ENCODE measurements at regions not wholly inside any gene's neighbourhood (a gene's known extent, or its start where the extent isn't known, plus 50 kb on each side); places are given as distances from the start of the nearest gene placed in this dataset.

DNA sequence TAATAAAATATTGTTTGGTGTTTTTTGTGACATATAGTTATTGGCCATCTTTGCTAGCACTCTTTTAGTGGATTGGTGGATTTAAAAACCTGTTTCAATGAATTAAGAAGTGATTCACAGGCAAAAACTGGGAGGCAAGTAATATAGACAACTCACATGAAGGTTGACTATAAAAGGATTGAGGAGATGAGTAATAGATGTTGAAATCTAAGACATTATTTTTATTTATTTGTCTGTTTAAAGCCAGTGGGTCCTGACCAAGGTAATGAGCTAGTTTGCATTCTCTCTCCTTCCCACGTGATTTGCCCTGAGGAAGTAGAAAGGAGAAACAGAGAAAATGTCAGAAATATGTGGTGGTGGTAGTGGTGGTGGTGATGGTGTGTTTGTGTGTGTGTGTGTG is 351.5 kb upstream of the ZP4 start (continued):
- TF ChIP-seq NFXL1 (CRISPR knock-in tag; IDR thresholded peaks at IDR 0.05) (no peak), RFX1 (IDR thresholded peaks at IDR 0.05) (no peak), BRD4 (IDR thresholded peaks at IDR 0.05) (no peak)
- TF ChIP-seq, protein P1, sequence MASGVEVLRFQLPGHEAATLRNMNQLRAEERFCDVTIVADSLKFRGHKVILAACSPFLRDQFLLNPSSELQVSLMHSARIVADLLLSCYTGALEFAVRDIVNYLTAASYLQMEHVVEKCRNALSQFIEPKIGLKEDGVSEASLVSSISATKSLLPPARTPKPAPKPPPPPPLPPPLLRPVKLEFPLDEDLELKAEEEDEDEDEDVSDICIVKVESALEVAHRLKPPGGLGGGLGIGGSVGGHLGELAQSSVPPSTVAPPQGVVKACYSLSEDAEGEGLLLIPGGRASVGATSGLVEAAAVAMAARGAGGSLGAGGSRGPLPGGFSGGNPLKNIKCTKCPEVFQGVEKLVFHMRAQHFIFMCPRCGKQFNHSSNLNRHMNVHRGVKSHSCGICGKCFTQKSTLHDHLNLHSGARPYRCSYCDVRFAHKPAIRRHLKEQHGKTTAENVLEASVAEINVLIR (CRISPR knock-in tag; IDR thresholded peaks at IDR 0.05): no peak

DNA sequence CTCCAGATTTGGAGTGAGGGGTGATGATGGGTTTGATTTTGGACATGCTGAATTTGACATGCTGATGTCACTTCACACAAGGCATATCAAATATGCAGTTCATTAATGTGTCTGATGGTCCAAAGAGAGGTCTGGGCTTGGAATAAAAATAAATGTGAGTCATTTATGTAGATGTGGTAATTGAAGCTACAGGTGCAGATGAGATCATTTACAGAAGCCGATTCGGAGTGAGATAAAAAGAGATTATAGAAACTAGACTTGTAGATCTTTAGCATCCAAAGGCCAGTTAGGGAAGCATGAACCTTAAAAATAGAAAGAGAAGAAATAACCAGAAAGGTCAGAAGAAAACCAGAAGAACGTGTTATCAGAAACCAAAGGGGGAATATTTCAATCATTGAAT is 350.9 kb upstream of the ZP4 start:
- intact Hi-C loops (cut with micrococcal nuclease): loop anchor here (5.0 kb wide), 1 partner anchor 539 kb away; no protein-coding TSS in a partner anchor
- POLR2A ChIA-PET: no interaction called here
- Histone ChIP-seq H3K27ac (ENCODE audit: extremely low read depth, low read depth, low read length) (no peak overlapping the region), H3K36me3 (ENCODE audit: control insufficient read depth, insufficient read depth, low read length) (no peaks in the 10 kb centered on the region), H3K9me3 (replicated peaks; ENCODE audit: control insufficient read depth, insufficient read depth, low read depth, low read length) (no peaks in the 10 kb centered on the region), H3K9me1 (ENCODE audit: control insufficient read depth, insufficient read depth, low read length) (no peaks in the 10 kb centered on the region), H3K4me2 (ENCODE audit: insufficient read depth, low read length) (no peak overlapping the region), H4K20me1 (replicated peaks; ENCODE audit: control insufficient read depth, insufficient read depth, low read length) (no peaks in the 10 kb centered on the region), H3K4me1 (replicated peaks in 1 of 2; ENCODE audit: control insufficient read depth in 2 of 2, insufficient read depth in 2 of 2, low read length in 2 of 2) (no peaks in the 10 kb centered on the region), H3K4me3 (no peak overlapping the region), H2AFZ (ENCODE audit: low read depth, low read length) (no peak overlapping the region), H3K79me2 (ENCODE audit: control insufficient read depth, insufficient read depth, low read length) (no peaks in the 10 kb centered on the region), H3K9ac (ENCODE audit: insufficient read depth in 1 of 2, low read depth in 2 of 2, low read length in 2 of 2) (no peak overlapping the region), H3K27me3 (ENCODE audit: control insufficient read depth in 2 of 2, insufficient read depth in 2 of 2, low read length in 2 of 2) (no peaks in the 10 kb centered on the region)
- ATAC-seq (no peak), DNase-seq (ENCODE audit: extremely low read depth in 1 of 4, low spot score in 3 of 4) (no peak), FAIRE-seq (no peak)
- BruUV-seq (replicated peaks): no TSS peak
- TF ChIP-seq, protein P2, sequence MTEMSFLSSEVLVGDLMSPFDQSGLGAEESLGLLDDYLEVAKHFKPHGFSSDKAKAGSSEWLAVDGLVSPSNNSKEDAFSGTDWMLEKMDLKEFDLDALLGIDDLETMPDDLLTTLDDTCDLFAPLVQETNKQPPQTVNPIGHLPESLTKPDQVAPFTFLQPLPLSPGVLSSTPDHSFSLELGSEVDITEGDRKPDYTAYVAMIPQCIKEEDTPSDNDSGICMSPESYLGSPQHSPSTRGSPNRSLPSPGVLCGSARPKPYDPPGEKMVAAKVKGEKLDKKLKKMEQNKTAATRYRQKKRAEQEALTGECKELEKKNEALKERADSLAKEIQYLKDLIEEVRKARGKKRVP (CRISPR knock-in tag; IDR thresholded peaks at IDR 0.05): no peak
- no peak for TF ChIP-seq DMBX1 (CRISPR knock-in tag; IDR thresholded peaks at IDR 0.05; ENCODE audit: borderline replicate concordance)
- TF ChIP-seq SREBF2 (CRISPR knock-in tag; IDR thresholded peaks at IDR 0.05): no peak
- no peak for TF ChIP-seq ZNF277 (CRISPR knock-in tag; IDR thresholded peaks at IDR 0.05; ENCODE audit: borderline replicate concordance)
- TF ChIP-seq CBX5 (IDR thresholded peaks at IDR 0.05; ENCODE audit: borderline replicate concordance, low read depth): no peak
- TF ChIP-seq, protein P3, sequence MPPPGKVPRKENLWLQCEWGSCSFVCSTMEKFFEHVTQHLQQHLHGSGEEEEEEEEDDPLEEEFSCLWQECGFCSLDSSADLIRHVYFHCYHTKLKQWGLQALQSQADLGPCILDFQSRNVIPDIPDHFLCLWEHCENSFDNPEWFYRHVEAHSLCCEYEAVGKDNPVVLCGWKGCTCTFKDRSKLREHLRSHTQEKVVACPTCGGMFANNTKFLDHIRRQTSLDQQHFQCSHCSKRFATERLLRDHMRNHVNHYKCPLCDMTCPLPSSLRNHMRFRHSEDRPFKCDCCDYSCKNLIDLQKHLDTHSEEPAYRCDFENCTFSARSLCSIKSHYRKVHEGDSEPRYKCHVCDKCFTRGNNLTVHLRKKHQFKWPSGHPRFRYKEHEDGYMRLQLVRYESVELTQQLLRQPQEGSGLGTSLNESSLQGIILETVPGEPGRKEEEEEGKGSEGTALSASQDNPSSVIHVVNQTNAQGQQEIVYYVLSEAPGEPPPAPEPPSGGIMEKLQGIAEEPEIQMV (tag; conservative IDR thresholded peaks at IDR 0.05; ENCODE audit: low read depth): no peak
- no peak for TF ChIP-seq ZNF436 (CRISPR knock-in tag; IDR thresholded peaks at IDR 0.05)
- TF ChIP-seq ETV5 (CRISPR knock-in tag; IDR thresholded peaks at IDR 0.05; ENCODE audit: low read depth): no peak
- TF ChIP-seq SRF (CRISPR knock-in tag; IDR thresholded peaks at IDR 0.05): no peak
- TF ChIP-seq CBFA2T2 (conservative IDR thresholded peaks at IDR 0.05): no peak
- TF ChIP-seq NR3C1 (CRISPR knock-in tag; IDR thresholded peaks at IDR 0.05): no peak
- CTCF ChIA-PET (ENCODE audit: low intra/inter-chr PET ratio): no interaction called here
- in situ Hi-C loops (cut with MboI): no loop called here
- 0% methylated on average over 3 of the region's 3 CpGs for WGBS (ENCODE audit: insufficient coverage, low coverage, missing lambda C conversion rate)

Data from K562 (cell line).